DMS 273 (cell line): ENCODE measurements at regions not wholly inside any gene's neighbourhood (a gene's known extent, or its start where the extent isn't known, plus 50 kb on each side); places are given as distances from the start of the nearest gene placed in this dataset.
A peak's percentile ranks its signal among the peaks of the same experiment; 100 is the strongest.

Source experiments
- DNase-seq: peaks from one replicate; lab custom pipeline; 2025; ENCODE audit not compliant: unreplicated experiment; lab: John Stamatoyannopoulos, UW

GRCh38 chr11:90809581-90809980 is 586.7 kb upstream of the CHORDC1 start:
- DNase-seq, result no peak

GRCh38 chr11:90805172-90805571 is 582.3 kb upstream of the CHORDC1 start:
- DNase-seq, result no peak

- DNase-seq, result no peak
These were observed 581.0 kb upstream of the CHORDC1 start for GRCh38 chr11:90803831-90804230.

- DNase-seq, result no peak
These were observed 580.5 kb upstream of the CHORDC1 start for GRCh38 chr11:90803366-90803765.

GRCh38 chr11:90798769-90799168 is 575.9 kb upstream of the CHORDC1 start:
- DNase-seq, result no peak

GRCh38 chr11:90795746-90796145 is 572.9 kb upstream of the CHORDC1 start:
- no peak for DNase-seq

- no peak for DNase-seq
These were observed 566.1 kb upstream of the CHORDC1 start for GRCh38 chr11:90788961-90789360.

GRCh38 chr11:90784241-90784814 is 561.5 kb upstream of the CHORDC1 start:
- no peak for DNase-seq

GRCh38 chr11:90783111-90783510 is 560.3 kb upstream of the CHORDC1 start:
- DNase-seq, result no peak

GRCh38 chr11:90779098-90779497 is 556.2 kb upstream of the CHORDC1 start:
- no peak for DNase-seq

GRCh38 chr11:90775567-90776165 is 552.8 kb upstream of the CHORDC1 start:
- no peak for DNase-seq

GRCh38 chr11:90774727-90775566 is 552.1 kb upstream of the CHORDC1 start:
- no peak for DNase-seq

GRCh38 chr11:90770007-90770406 is 547.2 kb upstream of the CHORDC1 start:
- DNase-seq, result peak; percentile 0

GRCh38 chr11:90766121-90766520 is 543.3 kb upstream of the CHORDC1 start:
- DNase-seq, result no peak

GRCh38 chr11:90764691-90765090 is 541.8 kb upstream of the CHORDC1 start:
- no peak for DNase-seq

GRCh38 chr11:90757849-90758494 is 535.1 kb upstream of the CHORDC1 start:
- no peak for DNase-seq

GRCh38 chr11:90756617-90757016 is 533.8 kb upstream of the CHORDC1 start:
- no peak for DNase-seq

- no peak for DNase-seq
These were observed 530.7 kb upstream of the CHORDC1 start for GRCh38 chr11:90753546-90753945.

GRCh38 chr11:90747057-90747456 is 524.2 kb upstream of the CHORDC1 start:
- no peak for DNase-seq

GRCh38 chr11:90744169-90744568 is 521.3 kb upstream of the CHORDC1 start:
- no peak for DNase-seq

- no peak for DNase-seq
These were observed 516.0 kb upstream of the CHORDC1 start for GRCh38 chr11:90738799-90739198.
